GM19468 (cell line): ENCODE measurements at regions not wholly inside any gene's neighbourhood (a gene's known extent, or its start where the extent isn't known, plus 50 kb on each side); places are given as distances from the start of the nearest gene placed in this dataset.

Source experiments
- ATAC-seq: cut with Tn5 transposase; IDR thresholded peaks from one replicate; pipeline ENCODE4 v1.9.1; 2021; ENCODE audit warnings: mild to moderate bottlenecking, moderate library complexity, moderate number of reproducible peaks; ENCODE audit not compliant: unreplicated experiment; ENCODE audit errors: extremely low read depth

GRCh38 chr14:85391892-85392291 is 138.1 kb upstream of the FLRT2 start:
- ATAC-seq, result no peak

DNA sequence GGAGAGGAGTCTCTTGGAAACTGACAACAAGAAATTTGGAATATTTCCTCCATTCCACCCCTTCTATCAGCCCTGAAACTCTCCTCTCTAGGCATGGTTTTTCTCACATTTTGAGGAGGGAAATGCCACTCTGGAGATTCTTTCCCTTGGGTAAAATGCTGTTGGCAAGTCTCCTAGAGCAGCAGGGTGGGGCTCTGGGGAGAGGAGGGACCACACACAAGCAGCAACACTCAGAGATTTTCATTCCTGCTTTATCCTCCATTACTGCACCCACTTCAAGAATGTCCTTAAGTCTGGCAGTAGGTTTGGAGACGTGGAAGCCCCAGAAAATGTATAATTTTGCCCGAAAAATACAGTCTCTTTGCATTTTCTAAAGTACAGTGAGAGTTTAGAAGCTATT is 130.8 kb upstream of the FLRT2 start:
- no peak for ATAC-seq

- ATAC-seq, result no peak
These were observed 129.3 kb upstream of the FLRT2 start for GRCh38 chr14:85400678-85401077.

DNA sequence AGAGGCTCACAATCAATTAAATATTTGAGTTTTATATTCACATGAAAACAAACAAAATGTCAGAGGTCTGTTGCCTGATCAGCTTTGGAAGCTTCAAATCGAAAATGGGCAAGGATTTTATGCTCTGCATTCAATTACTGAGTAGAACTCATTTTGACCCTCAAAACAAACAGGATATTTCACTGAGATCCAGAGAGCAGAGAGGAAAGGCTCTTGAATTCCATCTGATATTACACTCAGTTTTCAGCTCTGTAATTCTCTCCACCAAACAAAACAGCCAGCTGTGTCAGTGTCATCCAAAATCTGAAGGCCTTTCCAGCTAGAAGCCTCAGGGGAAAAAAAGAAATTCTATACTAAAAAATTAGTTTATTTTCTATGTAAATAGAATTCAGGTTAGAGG is 128.6 kb upstream of the FLRT2 start:
- no peak for ATAC-seq

- ATAC-seq, result no peak
These were observed 127.3 kb upstream of the FLRT2 start for GRCh38 chr14:85402569-85403162.

- no peak for ATAC-seq
These were observed 120.3 kb upstream of the FLRT2 start for GRCh38 chr14:85409481-85410210.

DNA sequence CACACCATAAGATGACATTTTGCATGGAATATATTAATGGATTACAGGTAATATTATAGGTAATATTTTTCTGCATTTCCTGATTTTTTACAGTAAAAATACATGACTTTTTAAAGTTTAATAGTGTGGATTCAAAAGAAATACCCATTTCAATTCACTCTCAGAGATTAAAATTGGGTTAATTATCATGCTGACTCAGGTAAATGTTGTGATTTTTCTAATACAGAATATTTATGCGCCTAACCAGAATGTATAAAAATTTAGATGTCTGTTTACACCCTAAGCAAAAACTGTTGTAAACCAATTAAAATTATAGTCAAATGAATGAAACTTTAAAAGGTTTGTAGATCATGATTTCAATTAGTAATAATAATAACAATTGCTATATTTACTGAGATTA is 117.2 kb upstream of the FLRT2 start:
- no peak for ATAC-seq

- no peak for ATAC-seq
These were observed 116.0 kb upstream of the FLRT2 start for GRCh38 chr14:85413836-85414526.

GRCh38 chr14:85415015-85415712 is 114.8 kb upstream of the FLRT2 start:
- ATAC-seq, result no peak

- no peak for ATAC-seq
These were observed 113.2 kb upstream of the FLRT2 start for GRCh38 chr14:85416771-85417170.

DNA sequence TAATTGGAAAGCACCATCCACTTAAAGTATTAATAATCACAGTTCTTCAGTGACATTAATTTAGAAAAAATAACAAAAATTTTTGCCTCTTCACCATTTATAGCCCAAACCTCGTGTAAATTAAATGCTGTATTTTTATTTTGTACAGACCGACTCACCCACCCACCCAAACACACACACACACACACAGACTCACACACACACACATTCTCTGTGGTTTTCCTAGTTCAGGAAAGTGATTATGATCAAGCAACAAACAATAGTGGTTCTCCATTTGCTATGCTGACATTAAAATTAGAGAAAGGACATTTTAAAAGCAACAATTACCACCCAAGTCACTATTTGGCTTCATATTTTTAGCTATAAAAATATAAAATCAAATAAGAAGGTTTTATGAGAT is 112.5 kb upstream of the FLRT2 start:
- ATAC-seq, result no peak

- no peak for ATAC-seq
These were observed 111.2 kb upstream of the FLRT2 start for GRCh38 chr14:85418721-85419120.

DNA sequence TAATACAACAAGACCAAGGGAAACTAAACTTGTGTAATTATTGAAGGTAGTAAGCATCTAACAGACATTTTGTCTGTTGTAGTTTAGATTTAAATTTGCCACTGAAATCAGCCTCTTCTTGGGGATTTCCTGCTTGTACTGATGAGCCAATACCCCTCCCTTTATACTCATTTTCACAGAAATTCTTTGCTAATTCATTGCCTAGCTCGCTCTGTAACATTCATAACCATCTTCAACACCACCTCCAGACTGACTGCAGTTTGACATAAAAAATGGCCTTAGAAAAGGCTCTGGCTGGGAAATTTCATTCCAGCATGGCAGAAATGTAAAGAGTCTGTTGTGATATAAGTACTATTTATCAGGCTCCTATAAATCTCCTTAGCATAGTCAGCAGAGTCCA is 109.7 kb upstream of the FLRT2 start:
- no peak for ATAC-seq

GRCh38 chr14:85420707-85421106 is 109.2 kb upstream of the FLRT2 start:
- ATAC-seq, result no peak

DNA sequence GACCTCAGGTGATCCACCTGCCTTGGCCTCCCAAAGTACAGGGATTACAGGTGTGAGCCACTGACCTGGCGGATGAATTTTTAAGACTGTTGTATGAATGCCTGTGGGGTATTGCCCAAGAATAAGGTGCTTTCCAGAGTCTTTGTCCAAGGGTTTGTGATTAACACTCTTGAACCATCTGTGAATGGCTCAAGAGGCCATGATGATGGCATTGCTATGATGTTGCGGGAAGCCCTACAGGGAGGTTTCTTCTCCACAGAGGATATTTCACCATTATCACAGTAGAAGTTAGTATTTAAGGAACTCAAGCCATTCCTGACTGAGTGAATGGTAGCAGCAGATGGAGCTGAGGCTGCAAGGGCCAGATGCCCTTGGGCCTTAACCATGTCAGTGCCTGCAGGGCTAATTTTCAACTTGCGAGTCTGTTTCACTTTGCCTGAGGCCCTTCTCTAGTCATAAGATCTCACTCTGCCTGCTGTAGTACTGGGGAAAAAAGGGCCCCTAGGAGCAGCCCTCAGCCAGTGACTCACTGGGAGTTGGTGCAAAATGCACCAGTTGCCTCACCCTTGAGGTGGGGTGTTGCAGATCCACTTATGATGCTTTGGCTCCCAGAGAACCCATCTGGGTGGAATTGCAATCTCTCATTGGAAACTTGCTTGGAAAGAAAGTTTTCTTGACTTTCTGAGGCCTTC is 108.6 kb upstream of the FLRT2 start:
- no peak for ATAC-seq

DNA sequence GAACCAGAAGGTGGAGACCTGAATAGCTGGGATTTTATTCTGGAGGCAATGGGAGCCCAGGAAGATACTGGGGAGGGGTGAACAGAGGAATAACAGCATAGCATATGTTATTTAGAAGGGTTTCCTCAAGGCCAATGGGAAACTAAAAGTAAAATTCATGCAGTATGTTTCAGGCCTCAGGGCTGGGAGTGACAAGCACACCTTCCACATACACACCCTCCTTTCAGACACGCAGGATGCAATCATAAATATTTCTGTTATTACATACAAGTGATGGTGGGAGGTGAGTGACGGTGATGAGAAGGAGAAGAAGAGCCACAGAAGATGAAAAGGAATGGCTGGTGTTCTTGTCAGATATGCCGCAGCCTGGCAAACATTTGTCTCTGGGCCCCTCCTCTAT is 106.1 kb upstream of the FLRT2 start:
- no peak for ATAC-seq

DNA sequence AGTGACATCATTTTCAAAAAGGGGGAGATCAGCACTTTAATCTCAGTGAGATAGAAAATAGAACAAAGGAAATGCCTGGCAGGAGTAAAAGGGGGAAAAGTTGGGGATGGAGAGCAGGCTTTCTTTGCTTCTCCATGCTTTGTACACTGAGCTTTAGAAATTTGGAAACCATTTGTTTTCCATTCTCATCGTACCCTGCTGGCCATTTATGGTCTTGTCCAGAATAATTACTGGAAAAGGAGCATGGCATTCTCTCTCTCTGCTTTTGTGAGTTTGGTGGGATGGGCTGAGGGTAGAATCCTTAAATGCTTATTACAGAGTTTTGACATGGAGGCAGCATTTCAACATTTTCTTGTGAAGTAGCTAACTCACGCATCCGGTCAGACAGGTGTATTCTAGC is 104.4 kb upstream of the FLRT2 start:
- no peak for ATAC-seq

- ATAC-seq, result no peak
These were observed 103.6 kb upstream of the FLRT2 start for GRCh38 chr14:85426068-85426935.

- no peak for ATAC-seq
These were observed 101.0 kb upstream of the FLRT2 start for GRCh38 chr14:85428926-85429325.

DNA sequence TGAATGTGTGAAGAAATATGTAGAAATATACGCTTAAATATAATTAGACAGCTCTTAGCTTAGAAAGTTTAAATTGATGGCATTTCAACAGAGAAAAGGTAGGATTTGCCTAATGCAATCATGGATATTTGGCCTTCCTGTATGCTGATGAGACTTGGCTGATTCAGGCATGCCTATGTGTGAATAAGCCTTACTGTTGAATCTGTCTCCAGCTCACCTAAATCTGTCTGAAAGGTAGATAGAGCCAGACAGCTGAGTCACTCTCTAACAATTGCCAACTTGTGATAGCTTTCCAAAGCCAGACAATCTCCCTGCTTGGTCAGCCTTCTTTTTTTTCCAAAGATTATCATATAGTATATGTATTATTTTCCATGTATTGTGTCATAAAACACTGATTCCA is 92.8 kb upstream of the FLRT2 start:
- ATAC-seq, result no peak
